Putamen (tissue), 1 donor: ENCODE measurements at regions not wholly inside any gene's neighbourhood (a gene's known extent, or its start where the extent isn't known, plus 50 kb on each side); places are given as distances from the start of the nearest gene placed in this dataset.
A peak's percentile ranks its signal among the peaks of the same experiment; 100 is the strongest.

Source experiments
- DNase-seq: peaks from one replicate; pipeline ENCODE4 v3.0.0-alpha.2; 2016; ENCODE audit warnings: low spot score

DNA sequence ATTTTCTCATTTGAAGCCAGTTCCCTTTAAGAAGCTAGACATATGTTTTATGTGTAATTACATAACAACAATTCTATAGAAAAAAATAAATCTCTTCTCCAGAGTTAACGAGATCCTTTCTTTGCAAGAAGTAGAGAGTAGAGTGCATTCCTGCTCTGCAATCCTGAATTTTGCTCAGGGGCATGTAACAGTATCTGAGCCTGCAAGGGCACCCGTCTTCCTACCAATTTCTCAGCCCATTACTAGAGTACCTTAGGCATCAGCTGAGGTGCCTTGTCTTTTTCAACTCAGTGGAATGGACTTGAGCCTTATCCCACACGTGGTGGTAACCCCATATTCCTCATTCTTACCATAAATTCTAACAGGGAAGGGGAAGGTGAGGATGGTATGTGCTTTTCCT, 205.9 kb downstream of the IKZF2 start:
- DNase-seq, result no peak

DNA sequence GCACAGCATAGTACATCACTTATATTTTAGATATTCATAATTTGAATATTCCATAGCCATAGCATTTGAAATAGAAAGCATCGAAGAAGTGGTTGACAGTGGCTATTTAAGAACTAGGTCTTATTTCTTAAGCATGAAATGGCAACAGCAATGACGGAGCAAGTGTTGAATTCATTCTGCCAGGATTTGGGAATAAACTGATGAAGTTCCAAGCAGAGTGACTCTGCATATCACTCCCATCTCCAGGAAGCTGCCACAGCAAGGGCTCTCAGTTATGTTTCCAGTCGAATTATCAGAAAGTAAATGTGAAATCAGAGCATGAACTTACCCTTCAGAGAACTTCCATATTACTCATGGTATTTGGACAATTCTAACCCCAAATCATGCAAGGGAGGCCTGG, 208.1 kb downstream of the IKZF2 start:
- DNase-seq, result no peak

- DNase-seq, result no peak
These were observed 210.1 kb downstream of the IKZF2 start for GRCh38 chr2:212941361-212941760.

DNA sequence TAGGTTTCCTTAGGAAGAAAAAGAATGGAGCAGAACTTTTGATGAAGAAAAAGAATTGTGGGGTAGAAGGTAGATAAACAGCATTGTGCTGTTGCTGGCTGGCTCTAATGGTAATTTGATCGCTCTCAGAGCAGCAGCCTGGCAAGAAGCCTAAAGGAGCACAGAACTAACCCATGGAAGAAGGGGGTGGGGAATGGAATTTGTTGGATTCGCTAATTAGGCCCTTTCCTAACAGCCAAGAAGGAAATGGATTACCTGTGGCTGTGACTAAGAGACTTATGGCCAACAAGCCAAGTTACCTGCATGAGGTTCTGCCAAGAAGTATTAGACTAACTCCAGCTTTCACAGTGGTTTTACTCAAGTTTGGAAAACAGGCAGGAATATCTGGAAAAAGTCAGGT, 210.6 kb downstream of the IKZF2 start:
- no peak for DNase-seq

DNA sequence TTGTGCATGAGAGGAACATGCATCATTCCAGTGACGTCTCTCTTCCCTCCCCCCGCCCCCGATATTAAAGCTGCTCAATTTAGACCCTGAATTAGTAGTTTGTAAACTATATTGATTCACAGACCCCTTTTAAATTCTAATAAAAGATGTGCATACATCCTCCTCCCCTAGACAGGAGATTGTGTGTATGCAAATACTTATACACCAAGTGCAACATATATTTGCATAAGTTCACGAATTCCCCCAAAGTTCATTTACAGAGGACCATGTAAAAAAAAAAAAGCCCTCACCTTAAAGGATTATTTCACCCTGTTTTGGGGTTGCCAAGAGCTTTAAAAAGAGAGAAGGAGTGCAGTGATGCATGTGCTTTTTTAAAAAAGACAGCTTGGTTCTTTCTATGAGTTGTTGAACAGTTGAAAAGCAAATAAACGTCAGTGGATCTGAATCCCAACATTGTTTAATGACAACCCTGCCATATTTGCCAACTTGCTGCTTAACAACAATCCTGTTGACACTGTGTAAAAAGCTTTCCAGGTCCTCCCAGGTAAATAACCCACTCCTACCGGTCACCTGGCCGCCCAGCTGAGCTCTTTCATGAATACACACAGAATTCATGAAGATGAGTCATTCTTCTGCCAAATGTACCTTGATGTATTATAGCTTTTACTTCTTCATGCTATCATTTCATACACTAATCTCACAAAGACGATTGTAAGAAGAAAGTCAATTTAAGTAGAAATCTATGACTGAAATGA, 211.5 kb downstream of the IKZF2 start:
- DNase-seq, result no peak

GRCh38 chr2:212938144-212938793, 213.1 kb downstream of the IKZF2 start:
- no peak for DNase-seq

GRCh38 chr2:212936572-212936971, 214.8 kb downstream of the IKZF2 start:
- DNase-seq, result no peak

- no peak for DNase-seq
These were observed 215.7 kb downstream of the IKZF2 start for GRCh38 chr2:212935752-212936151.

- no peak for DNase-seq
These were observed 220.1 kb downstream of the IKZF2 start for GRCh38 chr2:212931271-212931670.

DNA sequence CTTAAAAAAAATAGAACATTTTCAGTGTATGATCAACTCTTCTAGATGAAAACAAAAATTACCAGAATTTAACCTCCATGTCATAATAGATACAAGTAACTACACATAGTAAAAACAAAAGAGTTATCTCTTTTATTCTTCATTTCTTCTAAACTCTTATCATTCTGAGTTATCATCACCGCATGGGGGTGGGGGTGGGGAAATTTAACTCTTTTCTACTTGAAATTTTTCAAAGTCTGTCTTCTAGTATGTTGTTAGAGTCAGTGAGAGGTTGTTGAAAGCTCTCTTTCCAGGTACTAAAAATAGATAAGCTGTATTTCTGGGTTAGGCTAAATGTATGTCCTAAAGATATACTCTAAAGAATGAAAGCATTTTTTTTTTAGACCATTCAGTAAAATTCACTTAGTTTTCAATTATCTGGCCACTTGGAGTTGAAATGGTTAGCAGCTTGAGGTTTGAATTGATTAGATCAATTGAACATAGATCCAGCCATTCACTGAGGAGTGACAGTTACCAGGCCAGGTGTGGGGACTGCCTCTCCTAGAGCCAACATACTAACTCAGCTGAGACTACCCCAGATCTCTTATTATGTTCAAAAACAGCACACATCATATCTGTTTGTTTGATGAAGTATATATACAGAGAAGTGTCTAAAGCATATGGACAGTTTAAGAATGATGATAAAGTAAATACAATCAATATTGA, 220.7 kb downstream of the IKZF2 start:
- no peak for DNase-seq

DNA sequence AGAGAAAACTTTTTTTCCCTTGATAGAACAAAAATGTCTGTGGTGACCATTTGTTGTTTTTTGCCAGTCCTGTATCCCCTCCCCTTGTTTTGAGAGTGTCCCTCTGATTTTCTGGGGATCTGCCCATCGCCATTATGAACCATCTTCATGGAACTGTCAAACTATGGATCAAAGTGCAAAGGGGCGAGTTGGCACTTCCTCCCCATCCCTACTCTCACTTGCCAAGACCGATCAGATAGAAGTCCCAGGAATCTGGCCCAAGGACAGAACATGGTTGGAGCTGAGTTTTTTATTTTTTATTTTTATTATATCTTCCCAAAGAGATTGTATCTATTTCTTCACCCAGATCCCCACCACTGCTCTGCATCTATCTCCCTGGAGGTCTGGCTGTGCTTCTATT, 221.4 kb downstream of the IKZF2 start:
- DNase-seq, result no peak

- DNase-seq, result peak; percentile 27
These were observed 222.3 kb downstream of the IKZF2 start for GRCh38 chr2:212929116-212929515.

DNA sequence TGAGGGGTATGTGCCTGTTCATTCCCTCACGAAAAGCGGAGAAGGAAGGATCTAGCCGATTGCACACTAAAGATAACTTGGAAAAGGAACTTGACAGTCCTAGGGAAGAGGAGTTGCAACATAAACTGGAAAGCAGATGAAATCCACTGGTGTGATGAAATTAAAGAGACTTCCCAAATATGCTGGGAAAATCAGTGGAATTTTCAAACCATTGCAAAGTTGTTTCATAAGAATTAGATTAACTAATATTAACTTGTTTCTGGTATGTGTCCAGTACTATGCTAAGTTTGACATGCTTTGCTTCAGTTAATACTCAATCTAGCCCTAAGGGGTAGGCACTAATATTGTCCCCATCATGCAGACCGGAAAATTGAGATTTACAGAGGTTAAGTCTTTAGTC, 222.7 kb downstream of the IKZF2 start:
- DNase-seq, result no peak

DNA sequence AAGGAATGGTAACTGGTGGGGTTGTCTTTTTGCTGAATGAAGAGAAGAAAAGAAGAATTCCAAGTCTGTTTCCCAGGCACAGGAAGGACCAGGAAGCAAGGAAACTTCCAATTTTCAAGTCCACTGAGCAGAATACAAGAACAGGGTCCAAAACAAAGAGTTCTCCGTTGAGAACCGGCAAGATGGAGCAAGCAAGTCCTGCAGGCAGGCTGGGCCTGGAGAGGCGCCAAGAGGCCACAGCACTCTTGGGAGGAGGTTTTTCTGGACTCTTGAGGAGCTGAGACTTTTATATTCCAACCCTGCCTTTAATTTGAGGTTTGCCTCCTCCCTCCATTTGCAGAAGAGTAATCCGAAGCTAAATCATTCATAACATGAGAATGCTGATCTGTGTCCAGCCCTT, 224.5 kb downstream of the IKZF2 start:
- peak; percentile 37 for DNase-seq

- no peak for DNase-seq
These were observed 228.0 kb downstream of the IKZF2 start for GRCh38 chr2:212923393-212923792.

DNA sequence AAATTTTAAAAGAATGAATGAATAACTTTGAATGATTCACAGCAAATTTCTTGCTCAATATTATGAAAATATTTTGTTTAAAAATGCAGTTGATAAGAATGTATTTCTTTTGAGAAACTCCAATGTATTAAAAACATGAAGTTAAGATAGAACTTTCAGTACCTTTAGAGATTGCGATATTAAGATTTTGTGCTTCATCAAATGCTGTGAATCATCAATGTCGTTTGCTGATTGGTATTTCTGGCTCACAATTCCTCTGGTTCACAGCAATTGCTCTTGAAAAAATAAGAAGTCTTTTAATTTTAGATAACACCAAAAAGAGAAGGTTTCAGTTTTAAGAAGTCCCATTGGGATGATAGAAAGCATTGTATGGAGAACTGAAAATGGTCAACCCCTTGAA, 228.7 kb downstream of the IKZF2 start:
- no peak for DNase-seq

DNA sequence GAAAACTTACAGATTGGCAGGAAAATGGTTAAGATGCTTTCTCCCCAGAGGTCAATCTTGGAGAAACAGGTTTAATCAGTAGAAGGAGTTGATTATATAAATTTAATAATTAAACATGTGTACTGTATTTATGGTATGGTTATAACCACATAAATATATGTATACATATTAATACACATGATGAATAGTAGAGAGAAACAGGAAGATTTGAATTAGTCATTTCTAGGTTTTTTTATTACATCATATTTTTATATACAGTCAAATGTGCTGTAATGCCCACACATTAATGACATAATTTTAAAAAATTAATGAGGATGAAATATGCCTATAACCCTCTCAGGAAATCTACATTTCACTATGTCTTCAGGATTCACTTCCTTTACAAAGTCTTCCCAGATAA, 229.7 kb downstream of the IKZF2 start:
- DNase-seq, result no peak

GRCh38 chr2:212921061-212921460, 230.4 kb downstream of the IKZF2 start:
- DNase-seq, result no peak

DNA sequence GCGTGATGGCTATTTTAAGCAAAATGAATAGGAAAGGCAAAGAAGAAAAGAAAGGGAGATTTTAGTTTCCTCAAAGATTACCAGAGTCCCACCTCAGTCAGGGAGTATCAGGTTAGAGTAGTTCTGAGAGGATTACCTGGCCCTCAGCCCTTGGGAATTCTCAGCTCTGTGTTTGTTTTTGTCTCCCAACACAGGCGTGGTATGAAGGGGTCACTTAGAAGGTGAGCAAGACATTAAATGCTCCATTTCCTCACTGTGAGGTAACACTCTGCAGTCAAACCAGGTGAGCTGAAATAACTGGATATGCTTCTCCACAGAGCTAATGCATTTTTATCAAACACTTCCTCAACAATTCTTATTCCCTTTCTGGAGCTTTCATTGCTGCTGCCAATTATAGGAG, 232.2 kb downstream of the IKZF2 start:
- DNase-seq, result no peak

- DNase-seq, result no peak
These were observed 233.1 kb downstream of the IKZF2 start for GRCh38 chr2:212918336-212918735.

DNA sequence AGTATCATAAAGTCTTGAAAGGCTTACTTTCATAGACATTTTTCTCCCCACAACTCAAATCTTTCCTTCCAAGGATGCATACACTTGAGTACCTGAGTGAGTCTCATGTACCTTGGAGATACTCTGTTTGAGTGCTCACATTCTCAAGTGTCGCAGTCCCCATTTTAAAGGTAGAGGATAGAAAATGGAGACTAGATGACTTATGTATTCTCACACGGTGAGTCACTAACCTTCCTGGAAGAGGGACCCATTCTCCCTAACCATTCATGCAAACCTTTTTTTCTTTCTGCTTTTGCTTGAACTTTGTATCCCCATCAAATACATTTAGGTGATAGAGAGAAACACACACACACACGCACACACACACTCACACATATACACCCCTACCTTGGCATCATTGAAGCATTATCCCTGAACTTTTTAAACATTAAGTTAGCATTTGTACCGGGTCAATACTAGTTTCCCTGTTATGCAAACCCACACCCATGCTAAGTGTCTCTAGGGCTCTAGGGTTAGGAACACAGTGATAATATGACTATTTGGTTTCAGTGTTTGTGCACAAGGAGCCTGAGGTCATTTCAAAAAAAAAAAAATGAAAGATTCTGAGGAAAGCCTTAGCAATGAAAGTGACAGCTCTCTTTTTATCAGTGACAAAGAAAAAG, 236.2 kb downstream of the IKZF2 start:
- no peak for DNase-seq

- no peak for DNase-seq
These were observed 237.0 kb downstream of the IKZF2 start for GRCh38 chr2:212914392-212914791.
